ENCODE measurements at regions not wholly inside any gene's neighbourhood (a gene's known extent, or its start where the extent isn't known, plus 50 kb on each side); places are given as distances from the start of the nearest gene placed in this dataset.
"Not testable (repeated sequence)": the region's sequence is repeated elsewhere in the genome, so short reads cannot be mapped to it uniquely, and the experiment has no call there.

- H3K4me1 ChIP-seq, result no peaks in the 10 kb centered on the region
- H3K27me3 ChIP-seq, result no peaks in the 10 kb centered on the region
- TF ChIP-seq CTCF (IDR thresholded peaks at IDR 0.05) (no peak), POLR2A (IDR thresholded peaks at IDR 0.05) (no peak)
- 87 to 100% (median 89%) methylated on average over 3 to 4 of the region's 4 CpGs for WGBS, 4 donors
- ATAC-seq, result no peak
- no peak for DNase-seq
- H3K36me3 ChIP-seq, result no peaks in the 10 kb centered on the region
- H3K4me3 ChIP-seq, result no peak overlapping the region
- intact Hi-C loops (cut with DNase I), result no loop called here
- H3K27ac ChIP-seq, result no peak overlapping the region
- H3K9me3 ChIP-seq, result no peaks in the 10 kb centered on the region
These were observed 266.8 kb downstream of the TDRD3 start for GRCh38 chr13:60663788-60664187.

GRCh38 chr13:60662595-60662994, 265.6 kb downstream of the TDRD3 start:
- TF ChIP-seq CTCF (IDR thresholded peaks at IDR 0.05) (no peak), POLR2A (IDR thresholded peaks at IDR 0.05) (no peak)
- Histone ChIP-seq H3K4me1 (no peaks in the 10 kb centered on the region), H3K27ac (no peak overlapping the region), H3K4me3 (no peak overlapping the region), H3K27me3 (no peaks in the 10 kb centered on the region), H3K9me3 (no peaks in the 10 kb centered on the region), H3K36me3 (no peaks in the 10 kb centered on the region)
- intact Hi-C loops (cut with DNase I), result no loop called here
- DNase-seq (no peak), ATAC-seq (no peak)
- WGBS, 4 donors, result 97 to 100% (median 99%) methylated on average over 1 of the region's 1 CpG

GRCh38 chr13:60661521-60661920, 264.5 kb downstream of the TDRD3 start:
- WGBS, 4 donors, result 59 to 69% methylated on average over 3 of the region's 3 CpGs; no CpG with 5 or more reads in 2 of the 4 donors
- Histone ChIP-seq H3K36me3 (no peaks in the 10 kb centered on the region), H3K27ac (no peak overlapping the region), H3K4me3 (no peak overlapping the region), H3K27me3 (no peaks in the 10 kb centered on the region), H3K9me3 (no peaks in the 10 kb centered on the region), H3K4me1 (no peaks in the 10 kb centered on the region)
- TF ChIP-seq POLR2A (IDR thresholded peaks at IDR 0.05), result no peak
- TF ChIP-seq CTCF (IDR thresholded peaks at IDR 0.05), result no peak
- no peak for ATAC-seq
- no peak for DNase-seq
- intact Hi-C loops (cut with DNase I), result no loop called here

- H3K36me3 ChIP-seq, H3K4me1 ChIP-seq, H3K27ac ChIP-seq, H3K9me3 ChIP-seq, DNase-seq, H3K27me3 ChIP-seq, ATAC-seq, H3K4me3 ChIP-seq: not testable (repeated sequence)
- 40 to 67% (median 54%) methylated on average over 1 of the region's 1 CpG for WGBS, 4 donors
- intact Hi-C loops (cut with DNase I), result loop anchor here in 6 of 10 donors (5.0 to 10.0 kb wide), 4 partner anchors 600 to 757 kb away; partner anchors contain the start of gene PCDH20 (in 2 of the 6)
These were observed 260.6 kb downstream of the TDRD3 start for GRCh38 chr13:60657586-60657985.

- no peaks in the 10 kb centered on the region for H3K9me3 ChIP-seq
- DNase-seq (no peak), ATAC-seq (no peak)
- 75 to 84% (median 79%) methylated on average over 4 of the region's 4 CpGs for WGBS, 4 donors
- TF ChIP-seq POLR2A (IDR thresholded peaks at IDR 0.05) (no peak), CTCF (IDR thresholded peaks at IDR 0.05) (no peak)
- no peak overlapping the region for H3K27ac ChIP-seq
- H3K36me3 ChIP-seq, result no peaks in the 10 kb centered on the region
- intact Hi-C loops (cut with DNase I), result loop anchor here in 6 of 10 donors (5.0 to 10.0 kb wide), 4 partner anchors 602 to 760 kb away; partner anchors contain the start of gene PCDH20 (in 2 of the 6)
- H3K4me1 ChIP-seq, result no peaks in the 10 kb centered on the region
- H3K4me3 ChIP-seq, result no peak overlapping the region
- no peaks in the 10 kb centered on the region for H3K27me3 ChIP-seq
These were observed 258.2 kb downstream of the TDRD3 start for GRCh38 chr13:60655256-60655655.

Measured in heart left ventricle (tissue), 16 donors.